SK-N-SH (cell line): ENCODE measurements at regions not wholly inside any gene's neighbourhood (a gene's known extent, or its start where the extent isn't known, plus 50 kb on each side); places are given as distances from the start of the nearest gene placed in this dataset.

Source experiments
- CHD2 ChIP-seq: fragments of 150-350 bp; IDR thresholded peaks from 2 replicates; pipeline ENCODE4 v1.6.1; 2018; ENCODE audit warnings: low read length; ENCODE audit not compliant: partially characterized antibody
- CTCF ChIP-seq: fragments of 200-600 bp; sonication (generic); IDR thresholded peaks from 2 replicates; pipeline ENCODE4 v1.6.1; 2017; ENCODE audit warnings: antibody characterized with exemption, mild to moderate bottlenecking, moderate library complexity
- EZH2phosphoT487 ChIP-seq: fragments of 200-600 bp; sonication (generic); IDR thresholded peaks from 2 replicates; pipeline ENCODE4 v1.6.1; 2017; ENCODE audit warnings: low read depth, mixed run types, mild to moderate bottlenecking, antibody characterized with exemption, moderate library complexity, borderline replicate concordance
- GATA2 ChIP-seq: sonication (generic); formaldehyde crosslinking; IDR thresholded peaks from 2 replicates; pipeline ENCODE4 v1.5.0; 2020; ENCODE audit warnings: mild to moderate bottlenecking, missing genetic modification reagents
- MAX ChIP-seq: IDR thresholded peaks from 2 replicates; pipeline ENCODE4 v1.4.0; 2012; ENCODE audit warnings: low read depth
- POLR2AphosphoS5 ChIP-seq: IDR thresholded peaks from 2 replicates; pipeline ENCODE4 v1.6.1; 2012; ENCODE audit warnings: low read depth, low read length
- REST ChIP-seq: IDR thresholded peaks from 2 replicates; pipeline ENCODE4 v1.6.1; 2012; ENCODE audit warnings: mild to moderate bottlenecking, low read depth, low read length, moderate library complexity
- RFX5 ChIP-seq: IDR thresholded peaks from 2 replicates; pipeline ENCODE4 v1.6.1; 2012; ENCODE audit warnings: mild to moderate bottlenecking, improper control_type of control experiment, low read length
- USF2 ChIP-seq: fragments of 150-350 bp; IDR thresholded peaks from 2 replicates; pipeline ENCODE4 v1.6.1; 2017; ENCODE audit warnings: antibody characterized with exemption, low read length, low read depth, borderline replicate concordance

GRCh38 chr6:122129313-122130025 lies 270.0 kb upstream of the HSF2 start:
- TF ChIP-seq GATA2 (CRISPR knock-in tag) (no peak), CTCF (no peak), REST (no peak), MAX (no peak), USF2 (no peak), CHD2 (no peak), RFX5 (no peak), POLR2AphosphoS5 (no peak), EZH2phosphoT487 (no peak)
